ENCODE measurements at regions not wholly inside any gene's neighbourhood (a gene's known extent, or its start where the extent isn't known, plus 50 kb on each side); places are given as distances from the start of the nearest gene placed in this dataset.
"Not testable (repeated sequence)": the region's sequence is repeated elsewhere in the genome, so short reads cannot be mapped to it uniquely, and the experiment has no call there.

- ATAC-seq: peak; percentile 31; the same call in 2 of the 3 replicates
- H4K20me1 ChIP-seq (ENCODE audit: control insufficient read depth, insufficient read depth); H3K4me1 ChIP-seq (ENCODE audit: control insufficient read depth, insufficient read depth, low read length); DNase-seq (ENCODE audit: low read depth, low spot score); H3K4me3 ChIP-seq; H3K36me3 ChIP-seq (ENCODE audit: control insufficient read depth in 2 of 2, insufficient read depth in 2 of 2, low read length in 1 of 2); FAIRE-seq; POLR2A ChIA-PET; H3K27me3 ChIP-seq (replicated peaks in 1 of 2; ENCODE audit: control insufficient read depth in 2 of 2, insufficient read depth in 2 of 2, low read length in 1 of 2); H3K9ac ChIP-seq (ENCODE audit: control insufficient read depth, insufficient read depth, low read length); BruUV-seq (replicated peaks); H2AFZ ChIP-seq (ENCODE audit: control insufficient read depth, low read depth, low read length); intact Hi-C loops (cut with micrococcal nuclease; ENCODE audit: unreplicated experiment); H3K27ac ChIP-seq (ENCODE audit: control insufficient read depth, insufficient read depth); H3K9me3 ChIP-seq (replicated peaks; ENCODE audit: control insufficient read depth, insufficient read depth, low read length); in situ Hi-C loops (cut with MboI); H3K4me2 ChIP-seq (ENCODE audit: control insufficient read depth, insufficient read depth); H3K79me2 ChIP-seq (ENCODE audit: control insufficient read depth, insufficient read depth, low read length): not testable (repeated sequence)
- SMC1A ChIA-PET (ENCODE audit: uncharacterized antibody, unreplicated experiment): interaction anchor here (2.6 kb wide), 1 partner anchor 10 kb away, joined by 11 read pairs; no protein-coding TSS in a partner anchor
- RAD21 ChIA-PET (ENCODE audit: unreplicated experiment): interaction anchor here (2.9 kb wide), 1 partner anchor 1939 kb away, joined by 17 read pairs; no protein-coding TSS in a partner anchor
- CTCF ChIA-PET: interaction anchor here (1.2 to 3.8 kb wide), 4 partner anchors 30 to 53 kb away, joined by 3 to 31 read pairs (median 16); no protein-coding TSS in a partner anchor
- WGBS (ENCODE audit: insufficient coverage, insufficient replicate concordance, low lambda C conversion rate, missing lambda C conversion rate): 12% methylated on average over 6 of the region's 6 CpGs
These were observed 61.1 kb upstream of the KBTBD8 start for GRCh38 chr3:66937041-66937440.

GRCh38 chr3:66938338-66938963 is 59.7 kb upstream of the KBTBD8 start:
- ChIA-PET RAD21 (ENCODE audit: unreplicated experiment) (interaction anchor here (1.0 to 2.9 kb wide), 12 partner anchors 15 to 1957 kb away, joined by 3 to 17 read pairs (median 4); no protein-coding TSS in a partner anchor), POLR2A (no interaction called here), SMC1A (ENCODE audit: uncharacterized antibody, unreplicated experiment) (interaction anchor here (0.6 to 2.6 kb wide), 10 partner anchors 10 to 848 kb away, joined by 3 to 11 read pairs (median 4); no protein-coding TSS in a partner anchor), CTCF (interaction anchor here (0.6 to 3.8 kb wide), 22 partner anchors 8 to 1939 kb away, joined by 3 to 31 read pairs (median 5); no protein-coding TSS in a partner anchor)
- H3K9ac ChIP-seq (ENCODE audit: control insufficient read depth, insufficient read depth, low read length): no peak overlapping the region
- no peaks in the 10 kb centered on the region for H4K20me1 ChIP-seq (ENCODE audit: control insufficient read depth, insufficient read depth)
- in situ Hi-C loops (cut with MboI): no loop called here
- peak; percentile 92 for ATAC-seq
- H3K79me2 ChIP-seq (ENCODE audit: control insufficient read depth, insufficient read depth, low read length): no peaks in the 10 kb centered on the region
- no peaks in the 10 kb centered on the region for H3K9me3 ChIP-seq (replicated peaks; ENCODE audit: control insufficient read depth, insufficient read depth, low read length)
- no peaks in the 10 kb centered on the region for H3K36me3 ChIP-seq (ENCODE audit: control insufficient read depth in 2 of 2, insufficient read depth in 2 of 2, low read length in 1 of 2)
- no peak overlapping the region for H2AFZ ChIP-seq (ENCODE audit: control insufficient read depth, low read depth, low read length)
- intact Hi-C loops (cut with micrococcal nuclease; ENCODE audit: unreplicated experiment): no loop called here
- peak; percentile 81 for FAIRE-seq
- no peaks in the 10 kb centered on the region for H3K4me1 ChIP-seq (ENCODE audit: control insufficient read depth, insufficient read depth, low read length)
- 18% methylated on average over 5 of the region's 5 CpGs for WGBS (ENCODE audit: insufficient coverage, insufficient replicate concordance, low lambda C conversion rate, missing lambda C conversion rate)
- H3K4me2 ChIP-seq (ENCODE audit: control insufficient read depth, insufficient read depth): no peak overlapping the region
- no peak overlapping the region for H3K4me3 ChIP-seq
- H3K27me3 ChIP-seq (replicated peaks in 1 of 2; ENCODE audit: control insufficient read depth in 2 of 2, insufficient read depth in 2 of 2, low read length in 1 of 2): no peaks in the 10 kb centered on the region
- BruUV-seq (replicated peaks): no TSS peak
- H3K27ac ChIP-seq (ENCODE audit: control insufficient read depth, insufficient read depth): no peak overlapping the region
- DNase-seq (ENCODE audit: low read depth, low spot score): peak; percentile 5
- TF ChIP-seq SMC3 (IDR thresholded peaks at IDR 0.05; ENCODE audit: borderline replicate concordance, low read length): peak; percentile 46; the same call in 1 of the 2 replicates
- no peak for TF ChIP-seq ZBTB4 (CRISPR knock-in tag; IDR thresholded peaks at IDR 0.05)
- peak; percentile 77 for TF ChIP-seq RAD21 (IDR thresholded peaks at IDR 0.05; ENCODE audit: insufficient read depth, low read depth, low read length)
- TF ChIP-seq PKNOX1 (IDR thresholded peaks at IDR 0.05): no peak
- TF ChIP-seq CBFB (IDR thresholded peaks at IDR 0.05; ENCODE audit: low read depth): peak; percentile 35; the same call in 1 of the 2 replicates
- no peak for TF ChIP-seq RAD51 (IDR thresholded peaks at IDR 0.05)
- peak; percentile 69 to 72 (median 72) for TF ChIP-seq CTCF (IDR thresholded peaks at IDR 0.05 in 2 of 3, conservative IDR thresholded peaks at IDR 0.05 in 1 of 3; ENCODE audit: control insufficient read depth in 2 of 3, extremely low read depth in 1 of 3, insufficient read depth in 1 of 3, low read depth in 3 of 3, low read length in 3 of 3)

All from GM12878 (cell line).